ENCODE measurements at regions not wholly inside any gene's neighbourhood (a gene's known extent, or its start where the extent isn't known, plus 50 kb on each side); places are given as distances from the start of the nearest gene placed in this dataset.

DNA sequence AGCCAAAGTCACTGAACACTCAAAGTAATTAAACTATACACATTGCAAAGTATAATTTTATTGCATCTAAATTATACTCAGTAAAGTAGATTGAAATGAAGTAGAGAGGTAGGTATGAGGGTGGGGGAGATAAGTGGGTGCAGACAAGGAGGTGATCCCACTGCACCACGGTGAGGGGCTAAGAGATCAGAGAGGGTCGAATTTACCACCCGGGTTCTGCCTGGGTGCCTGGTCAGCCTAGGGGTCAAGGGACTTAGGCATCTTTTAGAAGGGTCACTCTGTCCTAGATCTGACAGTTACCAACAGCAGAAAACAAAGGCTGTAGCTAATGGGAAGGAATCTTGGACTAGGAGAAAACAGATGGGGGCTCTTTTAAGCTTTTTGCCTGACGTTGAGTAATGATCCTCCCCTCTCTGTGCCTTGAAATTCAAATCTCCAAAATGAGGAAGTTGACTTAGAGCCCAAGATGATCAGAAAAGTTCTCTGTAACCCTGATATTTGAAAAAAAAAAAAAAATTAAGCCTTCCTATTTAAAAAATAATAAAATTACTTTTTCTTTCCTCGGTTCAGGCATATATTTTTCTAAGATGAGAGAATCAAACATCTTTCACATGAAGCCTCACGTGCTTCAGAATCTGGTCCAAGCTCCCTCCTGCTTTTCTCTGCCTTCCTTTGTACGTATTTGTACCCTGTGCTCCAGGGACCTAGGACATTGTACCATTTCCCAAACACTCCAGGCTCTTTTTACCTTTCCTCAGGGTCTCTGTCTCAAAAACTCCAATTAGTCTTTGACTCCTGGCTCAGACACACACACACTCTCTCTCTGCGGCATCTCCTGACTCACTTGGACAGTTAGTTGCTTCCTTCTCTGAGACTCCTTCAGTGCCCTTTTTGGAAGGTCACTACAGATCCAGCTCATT is 353.9 kb downstream of the CYRIA start (continued):
- TF ChIP-seq, protein P1, sequence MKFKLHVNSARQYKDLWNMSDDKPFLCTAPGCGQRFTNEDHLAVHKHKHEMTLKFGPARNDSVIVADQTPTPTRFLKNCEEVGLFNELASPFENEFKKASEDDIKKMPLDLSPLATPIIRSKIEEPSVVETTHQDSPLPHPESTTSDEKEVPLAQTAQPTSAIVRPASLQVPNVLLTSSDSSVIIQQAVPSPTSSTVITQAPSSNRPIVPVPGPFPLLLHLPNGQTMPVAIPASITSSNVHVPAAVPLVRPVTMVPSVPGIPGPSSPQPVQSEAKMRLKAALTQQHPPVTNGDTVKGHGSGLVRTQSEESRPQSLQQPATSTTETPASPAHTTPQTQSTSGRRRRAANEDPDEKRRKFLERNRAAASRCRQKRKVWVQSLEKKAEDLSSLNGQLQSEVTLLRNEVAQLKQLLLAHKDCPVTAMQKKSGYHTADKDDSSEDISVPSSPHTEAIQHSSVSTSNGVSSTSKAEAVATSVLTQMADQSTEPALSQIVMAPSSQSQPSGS (IDR thresholded peaks at IDR 0.05; ENCODE audit: low read length), result no peak
- TF ChIP-seq SIX5 (IDR thresholded peaks at IDR 0.05; ENCODE audit: low read depth, low read length), result no peak

All from H1 (cell line).